Panc1 (cell line): ENCODE measurements at regions not wholly inside any gene's neighbourhood (a gene's known extent, or its start where the extent isn't known, plus 50 kb on each side); places are given as distances from the start of the nearest gene placed in this dataset.

ENCODE experiments used
- ATAC-seq: fragments of 200-7000 bp; cut with Tn5 transposase; 2 replicates; pipeline ENCODE4 v1.9.1; 2020; ENCODE audit warnings: mild to moderate bottlenecking, moderate library complexity
- BruUV-seq: library from RNA; stranded (reverse); fragments of 400-500 nt; replicated peaks from 2 replicates; lab custom pipeline; 2021; lab: Mats Ljungman, UMichigan
- CTCF ChIA-PET: fragments of 300-600 bp; sonication (Branson Sonifier 250); formaldehyde crosslinking; loops from one replicate; lab custom pipeline; 2022; ENCODE audit warnings: antibody characterized with exemption; lab: Charles Lee
- POLR2A ChIA-PET: fragments of 300-600 bp; sonication (Branson Sonifier 250); formaldehyde crosslinking; loops from one replicate; lab custom pipeline; 2022; ENCODE audit warnings: antibody characterized with exemption; lab: Charles Lee
- DNase-seq: peaks from one replicate; pipeline ENCODE4 v3.0.0-alpha.2; 2010; ENCODE audit warnings: low read depth, low spot score
- H3K27ac ChIP-seq: 2 replicates; pipeline ENCODE4 v1.5.1; 2011; ENCODE audit warnings: mild to moderate bottlenecking, low read length, inconsistent platforms
- H3K27me3 ChIP-seq: fragments of 200-500 bp; sonication (Bioruptor generic); 2 replicates; pipeline ENCODE4 v1.6.0; 2014; ENCODE audit warnings: low read length, inconsistent platforms; ENCODE audit not compliant: control insufficient read depth, insufficient read depth
- H3K36me3 ChIP-seq: fragments of 200-500 bp; sonication (Bioruptor generic); 2 replicates; pipeline ENCODE4 v1.5.1; 2014; ENCODE audit warnings: inconsistent platforms, mild to moderate bottlenecking, low read length, moderate library complexity; ENCODE audit not compliant: control insufficient read depth, insufficient read depth
- H3K4me1 ChIP-seq: 2 replicates; pipeline ENCODE4 v1.5.1; 2011; ENCODE audit warnings: inconsistent platforms, mild to moderate bottlenecking, low read length, moderate library complexity; ENCODE audit not compliant: control insufficient read depth, insufficient read depth
- H3K4me3 ChIP-seq, 2 experiments: 2 replicates each; pipeline ENCODE4 v1.5.1; 2011 to 2012; ENCODE audit warnings: low read depth in 2 of 2, low read length in 2 of 2, mild to moderate bottlenecking in 2 of 2, inconsistent platforms in 1 of 2, moderate library complexity in 1 of 2
- H3K9me3 ChIP-seq: fragments of 200-500 bp; sonication (Bioruptor generic); 2 replicates; pipeline ENCODE4 v1.5.1; 2014; ENCODE audit warnings: low read depth, mild to moderate bottlenecking, inconsistent platforms, low read length, moderate library complexity; ENCODE audit not compliant: control insufficient read depth, insufficient read depth
- CTCF ChIP-seq: fragments of 450-650 bp; IDR thresholded peaks from 2 replicates; pipeline ENCODE4 v1.5.1; 2017; ENCODE audit warnings: mild to moderate bottlenecking
- POLR2AphosphoS5 ChIP-seq: IDR thresholded peaks from 2 replicates; pipeline ENCODE4 v1.6.1; 2012; ENCODE audit warnings: mild to moderate bottlenecking, low read depth, low read length, moderate library complexity
- REST ChIP-seq, 2 experiments: IDR thresholded peaks; 2 replicates each; pipeline ENCODE4 v1.6.1; 2011 to 2012; ENCODE audit warnings: low read depth in 2 of 2, control low read depth in 1 of 2, low read length in 1 of 2, mild to moderate bottlenecking in 1 of 2, moderate library complexity in 1 of 2; ENCODE audit not compliant: insufficient read depth in 1 of 2
- SIN3A ChIP-seq: IDR thresholded peaks from 2 replicates; pipeline ENCODE4 v1.6.1; 2012; ENCODE audit warnings: low read depth, mild to moderate bottlenecking, low read length, moderate library complexity, borderline replicate concordance; ENCODE audit not compliant: insufficient read depth
- TCF7L2 ChIP-seq: IDR thresholded peaks from 2 replicates; pipeline ENCODE4 v1.6.1; 2011; ENCODE audit warnings: mild to moderate bottlenecking, low read depth, low read length, inconsistent platforms
- in situ Hi-C: cut with HindIII; loops from 2 replicates; pipeline ENCODE4 v1.10.0; 2016; ENCODE audit warnings: low sequenced_read_pairs, low pct_unique_long_range_greater_than_20kb
- intact Hi-C: fragments of 100-400 bp; cut with micrococcal nuclease; formaldehyde crosslinking; loops from one replicate; pipeline ENCODE4 v1.10.0; 2022; ENCODE audit not compliant: unreplicated experiment

GRCh38 chr3:13248640-13249039 lies 171.5 kb downstream of the NUP210 start:
- BruUV-seq = no TSS peak
- no peak overlapping the region for H3K4me3 ChIP-seq
- CTCF ChIA-PET = interaction anchor here (0.5 kb wide), 1 partner anchor 22 kb away, joined by 4 read pairs; no protein-coding TSS in a partner anchor
- no peak for DNase-seq
- POLR2A ChIA-PET = no interaction called here
- no peaks in the 10 kb centered on the region for H3K36me3 ChIP-seq
- H3K27ac ChIP-seq = no peak overlapping the region
- H3K9me3 ChIP-seq = no peaks in the 10 kb centered on the region
- in situ Hi-C loops = no loop called here
- no peaks in the 10 kb centered on the region for H3K4me1 ChIP-seq
- ATAC-seq = no peak
- intact Hi-C loops = no loop called here
- no peak for TF ChIP-seq POLR2AphosphoS5
- no peak for TF ChIP-seq CTCF
- no peak for TF ChIP-seq TCF7L2
- no peak for TF ChIP-seq REST (IDR thresholded peaks at IDR 0.05; ENCODE audit: insufficient read depth in 1 of 2, low read depth in 2 of 2, low read length in 1 of 2)
- TF ChIP-seq SIN3A = no peak
- no peaks in the 10 kb centered on the region for H3K27me3 ChIP-seq

- in situ Hi-C loops (no loop called here), intact Hi-C loops (no loop called here)
- Histone ChIP-seq H3K27me3 (no peaks in the 10 kb centered on the region), H3K4me3 (no peak overlapping the region), H3K4me1 (no peaks in the 10 kb centered on the region), H3K9me3 (no peaks in the 10 kb centered on the region), H3K27ac (no peak overlapping the region), H3K36me3 (no peaks in the 10 kb centered on the region)
- no peak for DNase-seq
- BruUV-seq = no TSS peak
- ATAC-seq = no peak
- TF ChIP-seq CTCF (no peak), SIN3A (no peak), TCF7L2 (no peak), REST (IDR thresholded peaks at IDR 0.05; ENCODE audit: insufficient read depth in 1 of 2, low read depth in 2 of 2, low read length in 1 of 2) (no peak), POLR2AphosphoS5 (no peak)
- ChIA-PET CTCF (no interaction called here), POLR2A (no interaction called here)
These were observed 172.4 kb upstream of the IQSEC1 start for GRCh38 chr3:13245615-13245978.
